ENCODE measurements at regions not wholly inside any gene's neighbourhood (a gene's known extent, or its start where the extent isn't known, plus 50 kb on each side); places are given as distances from the start of the nearest gene placed in this dataset.

- H3K4me3 Mint-ChIP-seq: no peak overlapping the region
- H3K4me1 Mint-ChIP-seq: no peaks in the 10 kb centered on the region
- no peaks in the 10 kb centered on the region for H3K9me3 Mint-ChIP-seq
- CTCF ChIA-PET: no interaction called here
- H3K27me3 Mint-ChIP-seq: peaks cover 13% of the 10 kb centered on the region
- H3K27ac Mint-ChIP-seq: no peak overlapping the region
- H3K36me3 Mint-ChIP-seq: no peaks in the 10 kb centered on the region
- no peak for DNase-seq
Observed at GRCh38 chr7:42987648-42988214, 55.6 kb downstream of the MRPL32 start.

GRCh38 chr7:42991024-42991423 lies 58.8 kb downstream of the MRPL32 start:
- peaks cover 17% of the 10 kb centered on the region for H3K27me3 Mint-ChIP-seq
- no peak overlapping the region for H3K27ac Mint-ChIP-seq
- H3K36me3 Mint-ChIP-seq: no peaks in the 10 kb centered on the region
- H3K4me1 Mint-ChIP-seq: no peaks in the 10 kb centered on the region
- CTCF ChIA-PET: no interaction called here
- H3K9me3 Mint-ChIP-seq: no peaks in the 10 kb centered on the region
- H3K4me3 Mint-ChIP-seq: no peak overlapping the region
- no peak for DNase-seq

- H3K9me3 Mint-ChIP-seq: no peaks in the 10 kb centered on the region
- H3K4me1 Mint-ChIP-seq: no peaks in the 10 kb centered on the region
- CTCF ChIA-PET: no interaction called here
- H3K27me3 Mint-ChIP-seq: peaks cover 17% of the 10 kb centered on the region
- H3K36me3 Mint-ChIP-seq: no peaks in the 10 kb centered on the region
- no peak for DNase-seq
- no peak overlapping the region for H3K27ac Mint-ChIP-seq
- no peak overlapping the region for H3K4me3 Mint-ChIP-seq
Observed at GRCh38 chr7:42991913-42992591, 59.9 kb downstream of the MRPL32 start.

- CTCF ChIA-PET: no interaction called here
- no peaks in the 10 kb centered on the region for H3K36me3 Mint-ChIP-seq
Observed at GRCh38 chr7:42993038-42993437, 60.9 kb downstream of the MRPL32 start.

GRCh38 chr7:42994096-42994495 lies 61.9 kb downstream of the MRPL32 start:
- Mint-ChIP-seq H3K4me3 (no peak overlapping the region), H3K9me3 (no peaks in the 10 kb centered on the region), H3K27ac (no peak overlapping the region), H3K4me1 (no peaks in the 10 kb centered on the region), H3K36me3 (no peaks in the 10 kb centered on the region), H3K27me3 (peaks cover 15% of the 10 kb centered on the region)
- CTCF ChIA-PET: no interaction called here
- no peak for DNase-seq

More at GRCh38 chr7:42993038-42993437, 60.9 kb downstream of the MRPL32 start:
- DNase-seq: no peak
- H3K9me3 Mint-ChIP-seq: no peaks in the 10 kb centered on the region
- H3K4me1 Mint-ChIP-seq: no peaks in the 10 kb centered on the region
- no peak overlapping the region for H3K27ac Mint-ChIP-seq
- H3K27me3 Mint-ChIP-seq: peaks cover 17% of the 10 kb centered on the region
- H3K4me3 Mint-ChIP-seq: no peak overlapping the region

- CTCF ChIA-PET: no interaction called here
- no peaks in the 10 kb centered on the region for H3K36me3 Mint-ChIP-seq
- no peak overlapping the region for H3K4me3 Mint-ChIP-seq
- peaks cover 16% of the 10 kb centered on the region for H3K27me3 Mint-ChIP-seq
- no peak for DNase-seq
- no peak overlapping the region for H3K27ac Mint-ChIP-seq
- no peaks in the 10 kb centered on the region for H3K9me3 Mint-ChIP-seq
- H3K4me1 Mint-ChIP-seq: no peaks in the 10 kb centered on the region
Observed at GRCh38 chr7:42997611-42998010, 65.4 kb downstream of the MRPL32 start.

- H3K4me1 Mint-ChIP-seq: peaks cover 5% of the 10 kb centered on the region
- CTCF ChIA-PET: interaction anchor here (0.7 to 1.4 kb wide), 2 partner anchors 22 to 37 kb away, joined by 3 read pairs; no protein-coding TSS in a partner anchor
- no peaks in the 10 kb centered on the region for H3K9me3 Mint-ChIP-seq
- H3K27me3 Mint-ChIP-seq: peaks cover 19% of the 10 kb centered on the region
- H3K4me3 Mint-ChIP-seq: no peak overlapping the region
- peak; percentile 41 for DNase-seq
- H3K36me3 Mint-ChIP-seq: no peaks in the 10 kb centered on the region
- no peak overlapping the region for H3K27ac Mint-ChIP-seq
Observed at GRCh38 chr7:43004082-43004481, 71.9 kb downstream of the MRPL32 start.

GRCh38 chr7:43006008-43006407 lies 73.8 kb downstream of the MRPL32 start:
- Mint-ChIP-seq H3K4me3 (no peak overlapping the region), H3K9me3 (no peaks in the 10 kb centered on the region), H3K4me1 (peaks cover 5% of the 10 kb centered on the region), H3K27me3 (peaks cover 13% of the 10 kb centered on the region), H3K27ac (no peak overlapping the region), H3K36me3 (no peaks in the 10 kb centered on the region)
- no peak for DNase-seq
- CTCF ChIA-PET: no interaction called here

GRCh38 chr7:43010061-43010460 lies 77.9 kb downstream of the MRPL32 start:
- Mint-ChIP-seq H3K36me3 (no peaks in the 10 kb centered on the region), H3K4me3 (no peak overlapping the region), H3K4me1 (no peaks in the 10 kb centered on the region), H3K9me3 (no peaks in the 10 kb centered on the region), H3K27me3 (peaks cover 4% of the 10 kb centered on the region), H3K27ac (no peak overlapping the region)
- no peak for DNase-seq
- CTCF ChIA-PET: no interaction called here

GRCh38 chr7:43011879-43012278 lies 79.7 kb downstream of the MRPL32 start:
- Mint-ChIP-seq H3K4me1 (no peaks in the 10 kb centered on the region), H3K27me3 (peaks cover 4% of the 10 kb centered on the region), H3K4me3 (no peak overlapping the region), H3K36me3 (no peaks in the 10 kb centered on the region), H3K9me3 (no peaks in the 10 kb centered on the region), H3K27ac (no peak overlapping the region)
- DNase-seq: no peak
- CTCF ChIA-PET: no interaction called here

GRCh38 chr7:43014406-43014805 lies 82.2 kb downstream of the MRPL32 start:
- CTCF ChIA-PET: no interaction called here
- no peak for DNase-seq
- Mint-ChIP-seq H3K27me3 (peaks cover 4% of the 10 kb centered on the region), H3K9me3 (no peaks in the 10 kb centered on the region), H3K4me3 (no peak overlapping the region), H3K4me1 (no peaks in the 10 kb centered on the region), H3K36me3 (no peaks in the 10 kb centered on the region), H3K27ac (no peak overlapping the region)

GRCh38 chr7:43015301-43015700 lies 83.1 kb downstream of the MRPL32 start:
- Mint-ChIP-seq H3K4me3 (no peak overlapping the region), H3K9me3 (no peaks in the 10 kb centered on the region), H3K4me1 (no peaks in the 10 kb centered on the region), H3K27ac (no peak overlapping the region), H3K27me3 (peaks cover 4% of the 10 kb centered on the region), H3K36me3 (no peaks in the 10 kb centered on the region)
- CTCF ChIA-PET: no interaction called here
- DNase-seq: no peak

GRCh38 chr7:43018446-43018845 lies 86.3 kb downstream of the MRPL32 start:
- Mint-ChIP-seq H3K36me3 (no peaks in the 10 kb centered on the region), H3K4me3 (no peak overlapping the region), H3K27me3 (peaks cover 4% of the 10 kb centered on the region), H3K4me1 (no peaks in the 10 kb centered on the region), H3K27ac (no peak overlapping the region), H3K9me3 (no peaks in the 10 kb centered on the region)
- CTCF ChIA-PET: no interaction called here
- no peak for DNase-seq

GRCh38 chr7:43021431-43021830 lies 89.3 kb downstream of the MRPL32 start:
- CTCF ChIA-PET: no interaction called here
- H3K4me1 Mint-ChIP-seq: no peaks in the 10 kb centered on the region
- H3K36me3 Mint-ChIP-seq: no peaks in the 10 kb centered on the region
- no peak overlapping the region for H3K4me3 Mint-ChIP-seq
- DNase-seq: no peak
- no peaks in the 10 kb centered on the region for H3K27me3 Mint-ChIP-seq
- H3K27ac Mint-ChIP-seq: no peak overlapping the region
- no peaks in the 10 kb centered on the region for H3K9me3 Mint-ChIP-seq

- no peak for DNase-seq
- H3K27me3 Mint-ChIP-seq: no peaks in the 10 kb centered on the region
- H3K27ac Mint-ChIP-seq: no peak overlapping the region
- H3K9me3 Mint-ChIP-seq: no peaks in the 10 kb centered on the region
- no peak overlapping the region for H3K4me3 Mint-ChIP-seq
- no peaks in the 10 kb centered on the region for H3K36me3 Mint-ChIP-seq
- CTCF ChIA-PET: no interaction called here
- no peaks in the 10 kb centered on the region for H3K4me1 Mint-ChIP-seq
Observed at GRCh38 chr7:43022008-43022407, 89.8 kb downstream of the MRPL32 start.
